T-cell (primary cell): ENCODE measurements at regions not wholly inside any gene's neighbourhood (a gene's known extent, or its start where the extent isn't known, plus 50 kb on each side); places are given as distances from the start of the nearest gene placed in this dataset.

Experiments used
- ATAC-seq, 4 experiments: fragments of 200-7000 bp in 3 of 4; fragments of 150-1000 bp in 1 of 4; cut with Tn5 transposase; replicated peaks in 1 of 4; 1 replicate in 3 of 4; 2 replicates in 1 of 4; pipeline ENCODE4 v1.10.0; 2021; ENCODE audit warnings: moderate library complexity in 3 of 4, mild to moderate bottlenecking in 2 of 4, moderate number of reproducible peaks in 1 of 4
- CTCF ChIA-PET, 2 donors: fragments of 300-600 bp; sonication (Branson Sonifier 250); formaldehyde crosslinking; loops; one replicate each; lab custom pipeline; 2022; ENCODE audit warnings: antibody characterized with exemption in 2 of 2; lab: Charles Lee
- POLR2A ChIA-PET, 2 donors: fragments of 300-600 bp; sonication (Branson Sonifier 250); formaldehyde crosslinking; loops; one replicate each; lab custom pipeline; 2022; ENCODE audit warnings: antibody characterized with exemption in 2 of 2; lab: Charles Lee
- DNase-seq, 35 experiments: peaks; one replicate each; pipeline versions ENCODE4 v3.0.0 to v3.0.0-alpha.2; 2013 to 2023
- H3K27ac ChIP-seq: one replicate; pipeline ENCODE4 v1.5.1; 2013; ENCODE audit warnings: low read length
- H3K27me3 ChIP-seq, 2 experiments: replicated peaks in 1 of 2; 1 replicate in 1 of 2; 2 replicates in 1 of 2; pipeline versions ENCODE4 v1.6.1 to v1.7.0; 2013; ENCODE audit warnings: low read length in 1 of 2, mixed read lengths in 1 of 2; ENCODE audit not compliant: control insufficient read depth in 2 of 2, insufficient read depth in 2 of 2; ENCODE audit errors: extremely low read depth in 1 of 2
- H3K36me3 ChIP-seq, 2 donors: 1 replicate in 1 of 2; 2 replicates in 1 of 2; pipeline versions ENCODE4 v1.6.1 to v1.7.0; 2013; ENCODE audit warnings: low read length in 1 of 2; ENCODE audit not compliant: control insufficient read depth in 2 of 2, insufficient read depth in 1 of 2; ENCODE audit errors: extremely low read depth in 1 of 2
- H3K4me1 ChIP-seq, 2 experiments: 1 replicate in 1 of 2; 2 replicates in 1 of 2; pipeline versions ENCODE4 v1.6.1 to v1.7.0; 2013; ENCODE audit warnings: low read length in 2 of 2, mixed read lengths in 1 of 2; ENCODE audit not compliant: insufficient read depth in 2 of 2, control insufficient read depth in 1 of 2; ENCODE audit errors: extremely low read depth in 1 of 2
- H3K4me3 ChIP-seq, 2 donors: 1 replicate in 1 of 2; 2 replicates in 1 of 2; pipeline versions ENCODE4 v1.5.1 to v1.7.0; 2013; ENCODE audit warnings: mild to moderate bottlenecking in 2 of 2, low read length in 1 of 2, moderate library complexity in 1 of 2; ENCODE audit not compliant: control insufficient read depth in 1 of 2; ENCODE audit errors: extremely low read depth in 1 of 2
- H3K9me3 ChIP-seq: 2 replicates; pipeline ENCODE4 v1.7.0; 2013
- H3K27ac Mint-ChIP-seq, 2 donors: one replicate each; pipeline ENCODE4 v1.8.0; 2020 to 2021; ENCODE audit warnings: mild to moderate bottlenecking in 2 of 2, mixed read lengths in 2 of 2
- H3K27me3 Mint-ChIP-seq, 2 donors: one replicate each; pipeline ENCODE4 v1.8.0; 2021 to 2022; ENCODE audit warnings: mixed read lengths in 2 of 2
- H3K36me3 Mint-ChIP-seq: one replicate; pipeline ENCODE4 v1.8.0; 2021; ENCODE audit warnings: mixed read lengths
- H3K4me1 Mint-ChIP-seq, 3 donors: one replicate each; pipeline ENCODE4 v1.8.0; 2020 to 2022; ENCODE audit warnings: mixed read lengths in 3 of 3, mild to moderate bottlenecking in 1 of 3
- H3K4me3 Mint-ChIP-seq, 3 donors: one replicate each; pipeline ENCODE4 v1.8.0; 2020 to 2022; ENCODE audit warnings: mild to moderate bottlenecking in 3 of 3, mixed read lengths in 3 of 3, moderate library complexity in 3 of 3
- H3K9me3 Mint-ChIP-seq, 3 donors: one replicate each; pipeline ENCODE4 v1.8.0; 2020 to 2022; ENCODE audit warnings: mixed read lengths in 3 of 3
- WGBS: methylation state at CpG from one replicate; pipeline ENCODE4 v1.1.5; 2013; ENCODE audit warnings: missing lambda C conversion rate; ENCODE audit not compliant: insufficient coverage; 5-methylcytosine and 5-hydroxymethylcytosine counted together

GRCh38 chr10:23999445-23999844 lies 209.5 kb upstream of the KIAA1217 start:
- ChIA-PET CTCF (no interaction called here), POLR2A (no interaction called here)
- Mint-ChIP-seq H3K9me3 (no peaks in the 10 kb centered on the region), H3K4me1 (no peaks in the 10 kb centered on the region), H3K36me3 (no peaks in the 10 kb centered on the region), H3K27ac (no peak overlapping the region), H3K27me3 (peaks cover 2 to 4% of the 10 kb centered on the region in 2 donors), H3K4me3 (no peak overlapping the region)
- Histone ChIP-seq H3K4me3 (no peak overlapping the region), H3K4me1 (no peaks in the 10 kb centered on the region), H3K27ac (no peak overlapping the region), H3K27me3 (no peaks in the 10 kb centered on the region), H3K9me3 (no peaks in the 10 kb centered on the region), H3K36me3 (no peaks in the 10 kb centered on the region)
- DNase-seq: no peak
- no peak for ATAC-seq
- no CpG with 5 or more reads among the region's 9 CpGs for WGBS

GRCh38 chr10:24000271-24000813 lies 208.6 kb upstream of the KIAA1217 start:
- Mint-ChIP-seq H3K4me1 (no peaks in the 10 kb centered on the region), H3K36me3 (no peaks in the 10 kb centered on the region), H3K27me3 (peaks cover 0 to 2% of the 10 kb centered on the region in 2 donors), H3K9me3 (no peaks in the 10 kb centered on the region), H3K4me3 (no peak overlapping the region), H3K27ac (no peak overlapping the region)
- Histone ChIP-seq H3K4me1 (no peaks in the 10 kb centered on the region), H3K9me3 (no peaks in the 10 kb centered on the region), H3K27ac (no peak overlapping the region), H3K36me3 (no peaks in the 10 kb centered on the region), H3K4me3 (no peak overlapping the region), H3K27me3 (no peaks in the 10 kb centered on the region)
- 87% methylated on average over 5 of the region's 8 CpGs for WGBS
- CTCF ChIA-PET: no interaction called here
- DNase-seq (no peak), ATAC-seq (no peak)
- POLR2A ChIA-PET: no interaction called here

- POLR2A ChIA-PET: no interaction called here
- no CpG with 5 or more reads among the region's 5 CpGs for WGBS
- ATAC-seq: no peak
These were observed 202.2 kb upstream of the KIAA1217 start for GRCh38 chr10:24006741-24007140.

GRCh38 chr10:24007359-24007758 lies 201.6 kb upstream of the KIAA1217 start:
- no peaks in the 10 kb centered on the region for H3K4me1 ChIP-seq
- no peaks in the 10 kb centered on the region for H3K27me3 ChIP-seq
- CTCF ChIA-PET: no interaction called here
- Mint-ChIP-seq H3K4me3 (no peak overlapping the region), H3K27me3 (peaks cover under 1 to 8% of the 10 kb centered on the region in 2 donors), H3K4me1 (no peaks in the 10 kb centered on the region), H3K27ac (no peak overlapping the region), H3K36me3 (no peaks in the 10 kb centered on the region), H3K9me3 (no peaks in the 10 kb centered on the region)
- H3K4me3 ChIP-seq: no peak overlapping the region
- POLR2A ChIA-PET: no interaction called here
- ATAC-seq (no peak), DNase-seq (no peak)
- 68% methylated on average over 3 of the region's 3 CpGs for WGBS
- H3K9me3 ChIP-seq: no peaks in the 10 kb centered on the region
- H3K27ac ChIP-seq: no peak overlapping the region
- no peaks in the 10 kb centered on the region for H3K36me3 ChIP-seq

More at GRCh38 chr10:24006741-24007140, 202.2 kb upstream of the KIAA1217 start:
- Mint-ChIP-seq H3K4me1 (no peaks in the 10 kb centered on the region), H3K4me3 (no peak overlapping the region), H3K9me3 (no peaks in the 10 kb centered on the region), H3K27me3 (peaks cover 2 to 8% of the 10 kb centered on the region in 2 donors), H3K27ac (no peak overlapping the region), H3K36me3 (no peaks in the 10 kb centered on the region)
- H3K27me3 ChIP-seq: no peaks in the 10 kb centered on the region
- no peaks in the 10 kb centered on the region for H3K4me1 ChIP-seq
- H3K4me3 ChIP-seq: no peak overlapping the region
- H3K9me3 ChIP-seq: no peaks in the 10 kb centered on the region
- no peaks in the 10 kb centered on the region for H3K36me3 ChIP-seq
- DNase-seq: no peak
- H3K27ac ChIP-seq: no peak overlapping the region
- CTCF ChIA-PET: no interaction called here

GRCh38 chr10:24008164-24009091 lies 200.5 kb upstream of the KIAA1217 start:
- no peak overlapping the region for H3K27ac Mint-ChIP-seq
- H3K9me3 Mint-ChIP-seq: no peaks in the 10 kb centered on the region
- peaks cover 0 to 9% of the 10 kb centered on the region in 2 donors for H3K27me3 Mint-ChIP-seq
- H3K36me3 Mint-ChIP-seq: no peaks in the 10 kb centered on the region
- ChIA-PET CTCF (no interaction called here), POLR2A (no interaction called here)
- no peak overlapping the region for H3K4me3 Mint-ChIP-seq
- no peak for ATAC-seq
- Histone ChIP-seq H3K4me1 (no peaks in the 10 kb centered on the region), H3K9me3 (no peaks in the 10 kb centered on the region), H3K36me3 (no peaks in the 10 kb centered on the region), H3K27me3 (no peaks in the 10 kb centered on the region), H3K27ac (no peak overlapping the region), H3K4me3 (no peak overlapping the region)
- no peak for DNase-seq
- H3K4me1 Mint-ChIP-seq: no peaks in the 10 kb centered on the region
- WGBS: 62% methylated on average over 2 of the region's 13 CpGs

GRCh38 chr10:24009115-24009514 lies 199.8 kb upstream of the KIAA1217 start:
- Histone ChIP-seq H3K36me3 (no peaks in the 10 kb centered on the region), H3K4me1 (no peaks in the 10 kb centered on the region), H3K27me3 (no peaks in the 10 kb centered on the region), H3K27ac (no peak overlapping the region), H3K9me3 (no peaks in the 10 kb centered on the region), H3K4me3 (no peak overlapping the region)
- CTCF ChIA-PET: no interaction called here
- Mint-ChIP-seq H3K27me3 (peaks cover 0 to 13% of the 10 kb centered on the region in 2 donors), H3K27ac (no peak overlapping the region), H3K9me3 (no peaks in the 10 kb centered on the region), H3K4me3 (no peak overlapping the region), H3K4me1 (no peaks in the 10 kb centered on the region), H3K36me3 (no peaks in the 10 kb centered on the region)
- POLR2A ChIA-PET: no interaction called here
- DNase-seq: no peak
- WGBS: no CpG with 5 or more reads among the region's 2 CpGs
- ATAC-seq: no peak
